OCI-LY1 (cell line): ENCODE measurements at regions not wholly inside any gene's neighbourhood (a gene's known extent, or its start where the extent isn't known, plus 50 kb on each side); places are given as distances from the start of the nearest gene placed in this dataset.

Experiments used
- CTCF ChIP-seq: fragments of 200-600 bp; sonication (generic), shearing (Covaris generic); IDR thresholded peaks from 2 replicates; pipeline ENCODE4 v1.5.1; 2017; ENCODE audit warnings: mild to moderate bottlenecking, antibody characterized with exemption, low read length, moderate library complexity, mixed read lengths
- EZH2 ChIP-seq: fragments of 200-600 bp; sonication (generic), shearing (Covaris generic); IDR thresholded peaks from 2 replicates; pipeline ENCODE4 v1.8.0; 2017; ENCODE audit warnings: borderline replicate concordance, mixed run types, mild to moderate bottlenecking, antibody characterized with exemption, low read length, moderate library complexity, mixed read lengths

GRCh38 chr20:48035961-48036731 is 250.9 kb upstream of the SULF2 start:
- TF ChIP-seq EZH2 (no peak), CTCF (no peak)
